Smooth muscle cell (in vitro differentiated cells): ENCODE measurements at regions not wholly inside any gene's neighbourhood (a gene's known extent, or its start where the extent isn't known, plus 50 kb on each side); places are given as distances from the start of the nearest gene placed in this dataset.

ENCODE experiments used
- DNase-seq: peaks from one replicate; lab custom pipeline; 2025; ENCODE audit not compliant: unreplicated experiment; lab: John Stamatoyannopoulos, UW
- H2AFZ ChIP-seq: fragments of 200-600 bp; sonication (generic); 2 replicates; pipeline ENCODE4 v1.6.0; 2016; ENCODE audit warnings: antibody characterized with exemption, low read depth, mild to moderate bottlenecking
- H3F3A ChIP-seq: fragments of 200-600 bp; sonication (generic); 2 replicates; pipeline ENCODE4 v1.6.0; 2017; ENCODE audit warnings: antibody characterized with exemption, low read depth
- H3K27ac ChIP-seq: fragments of 200-600 bp; sonication (generic); 2 replicates; pipeline ENCODE4 v1.5.1; 2016; ENCODE audit warnings: low read depth, mild to moderate bottlenecking
- H3K27me3 ChIP-seq: fragments of 200-600 bp; sonication (generic); 2 replicates; pipeline ENCODE4 v1.6.1; 2016; ENCODE audit warnings: low read depth, mild to moderate bottlenecking
- H3K36me3 ChIP-seq: fragments of 200-600 bp; sonication (generic); 2 replicates; pipeline ENCODE4 v1.5.1; 2016; ENCODE audit warnings: low read depth
- H3K4me1 ChIP-seq: fragments of 200-600 bp; sonication (generic); 2 replicates; pipeline ENCODE4 v1.5.1; 2016; ENCODE audit warnings: low read depth
- H3K4me2 ChIP-seq: fragments of 200-600 bp; sonication (generic); 2 replicates; pipeline ENCODE4 v1.6.0; 2016; ENCODE audit warnings: mild to moderate bottlenecking
- H3K4me3 ChIP-seq: fragments of 200-600 bp; sonication (generic); 2 replicates; pipeline ENCODE4 v1.5.1; 2016; ENCODE audit warnings: mild to moderate bottlenecking
- H3K79me2 ChIP-seq: fragments of 200-600 bp; sonication (generic); 2 replicates; pipeline ENCODE4 v1.6.0; 2016; ENCODE audit warnings: low read depth, mild to moderate bottlenecking
- H3K9ac ChIP-seq: fragments of 200-600 bp; sonication (generic); 2 replicates; pipeline ENCODE4 v1.6.0; 2016; ENCODE audit warnings: low read depth
- H3K9me3 ChIP-seq: fragments of 200-600 bp; sonication (generic); replicated peaks from 2 replicates; pipeline ENCODE4 v1.5.1; 2016; ENCODE audit warnings: low read depth
- H4K20me1 ChIP-seq: fragments of 200-600 bp; sonication (generic); 2 replicates; pipeline ENCODE4 v1.6.0; 2016; ENCODE audit warnings: low read depth
- CTCF ChIP-seq: fragments of 200-600 bp; sonication (generic); IDR thresholded peaks from 2 replicates; pipeline ENCODE4 v1.5.1; 2017; ENCODE audit warnings: borderline replicate concordance, mild to moderate bottlenecking, antibody characterized with exemption; ENCODE audit not compliant: insufficient read depth, poor library complexity, severe bottlenecking
- WGBS: methylation state at CpG from one replicate; pipeline ENCODE4 v1.1.7; 2016; ENCODE audit warnings: low lambda C conversion rate; 5-methylcytosine and 5-hydroxymethylcytosine counted together

GRCh38 chr2:147660680-147661079, 184.1 kb upstream of the ACVR2A start:
- Histone ChIP-seq H4K20me1 (no peaks in the 10 kb centered on the region), H3K36me3 (no peaks in the 10 kb centered on the region), H3F3A (no peaks in the 10 kb centered on the region), H3K4me3 (no peak overlapping the region), H3K4me1 (no peaks in the 10 kb centered on the region), H3K79me2 (no peaks in the 10 kb centered on the region), H3K9ac (no peak overlapping the region), H2AFZ (no peak overlapping the region), H3K4me2 (no peak overlapping the region), H3K9me3 (no peaks in the 10 kb centered on the region), H3K27ac (no peak overlapping the region), H3K27me3 (no peaks in the 10 kb centered on the region)
- DNase-seq = no peak
- 66% methylated on average over 2 of the region's 2 CpGs for WGBS
- TF ChIP-seq CTCF = no peak

- WGBS = 14% methylated on average over 1 of the region's 1 CpG
- no peak overlapping the region for H2AFZ ChIP-seq
- peak overlapping the region; percentile 75 for H3K27ac ChIP-seq
- H3K4me2 ChIP-seq = peak overlapping the region; percentile 16
- no peaks in the 10 kb centered on the region for H3K4me1 ChIP-seq
- H3K27me3 ChIP-seq = no peaks in the 10 kb centered on the region
- TF ChIP-seq CTCF = no peak
- H3F3A ChIP-seq = no peaks in the 10 kb centered on the region
- no peak overlapping the region for H3K4me3 ChIP-seq
- H3K79me2 ChIP-seq = no peaks in the 10 kb centered on the region
- no peaks in the 10 kb centered on the region for H4K20me1 ChIP-seq
- H3K9me3 ChIP-seq = no peaks in the 10 kb centered on the region
- DNase-seq = no peak
- peak overlapping the region; percentile 56 for H3K9ac ChIP-seq
- no peaks in the 10 kb centered on the region for H3K36me3 ChIP-seq
These were observed 185.8 kb upstream of the ACVR2A start for GRCh38 chr2:147659051-147659450.

GRCh38 chr2:147657086-147658000, 187.5 kb upstream of the ACVR2A start:
- TF ChIP-seq CTCF = no peak
- H3K27me3 ChIP-seq = no peaks in the 10 kb centered on the region
- DNase-seq = no peak
- H3K4me1 ChIP-seq = peaks cover 5% of the 10 kb centered on the region
- no peaks in the 10 kb centered on the region for H3K9me3 ChIP-seq
- no peak overlapping the region for H2AFZ ChIP-seq
- no peaks in the 10 kb centered on the region for H4K20me1 ChIP-seq
- WGBS = 94% methylated on average over 2 of the region's 2 CpGs
- H3F3A ChIP-seq = peaks cover 4% of the 10 kb centered on the region
- no peak overlapping the region for H3K4me3 ChIP-seq
- H3K9ac ChIP-seq = no peak overlapping the region
- no peak overlapping the region for H3K27ac ChIP-seq
- no peaks in the 10 kb centered on the region for H3K79me2 ChIP-seq
- H3K36me3 ChIP-seq = no peaks in the 10 kb centered on the region
- H3K4me2 ChIP-seq = no peak overlapping the region

GRCh38 chr2:147649998-147650397, 194.8 kb upstream of the ACVR2A start:
- no peak for TF ChIP-seq CTCF
- H3F3A ChIP-seq = peaks cover 4% of the 10 kb centered on the region
- no peaks in the 10 kb centered on the region for H3K9me3 ChIP-seq
- H3K27ac ChIP-seq = peak overlapping the region; percentile 17
- H3K4me3 ChIP-seq = no peak overlapping the region
- no peaks in the 10 kb centered on the region for H3K79me2 ChIP-seq
- H4K20me1 ChIP-seq = no peaks in the 10 kb centered on the region
- WGBS = 61% methylated on average over 6 of the region's 6 CpGs
- H3K9ac ChIP-seq = no peak overlapping the region
- no peak overlapping the region for H2AFZ ChIP-seq
- no peak for DNase-seq
- H3K4me1 ChIP-seq = peaks cover 46% of the 10 kb centered on the region
- H3K4me2 ChIP-seq = no peak overlapping the region
- no peaks in the 10 kb centered on the region for H3K36me3 ChIP-seq
- H3K27me3 ChIP-seq = no peaks in the 10 kb centered on the region
